ENCODE measurements at regions not wholly inside any gene's neighbourhood (a gene's known extent, or its start where the extent isn't known, plus 50 kb on each side); places are given as distances from the start of the nearest gene placed in this dataset.

DNA sequence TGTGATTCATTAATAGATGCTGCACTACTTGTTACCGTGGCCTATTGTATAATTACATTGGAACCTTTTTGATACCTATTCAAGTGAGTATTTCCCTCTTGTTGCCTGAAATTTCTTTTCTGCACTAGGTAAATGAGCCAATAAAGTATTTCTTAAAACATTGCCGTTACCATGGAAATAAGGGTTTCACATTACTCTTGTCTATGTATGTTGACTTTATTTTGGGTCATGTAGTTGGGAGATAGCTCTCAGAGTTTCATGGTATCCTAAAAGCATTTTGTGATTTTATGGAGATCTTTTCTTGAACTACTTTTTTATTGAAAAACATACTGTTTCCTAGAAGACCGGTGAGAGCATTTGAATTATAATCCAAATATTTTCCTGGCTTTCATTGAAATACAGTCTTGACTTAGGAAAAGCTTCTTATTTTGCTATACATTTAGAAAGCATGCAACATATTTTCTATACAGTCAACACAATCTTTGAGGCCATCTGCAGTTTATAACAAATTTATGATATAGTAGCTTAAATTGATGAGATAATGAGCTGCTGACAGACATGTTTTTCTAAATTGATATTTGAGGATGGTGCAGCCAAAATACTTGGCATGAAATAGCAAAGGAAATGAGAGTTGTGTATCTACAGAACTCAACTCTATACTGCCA lies 650.4 kb downstream of the RFPL4B start:
- TF ChIP-seq POLR2A (IDR thresholded peaks at IDR 0.05; ENCODE audit: low read length) (no peak), GATA1 (IDR thresholded peaks at IDR 0.05; ENCODE audit: low read depth, low read length) (no peak)
